Activated CD8-positive, alpha-beta memory T cell treated with anti-CD3 and anti-CD28 coated beads, Interleukin-2, amount 10 ng/mL, durations not matched to agents 7 days and 5 days (primary cell): ENCODE measurements at regions not wholly inside any gene's neighbourhood (a gene's known extent, or its start where the extent isn't known, plus 50 kb on each side); places are given as distances from the start of the nearest gene placed in this dataset.

Source experiments
- ATAC-seq: fragments of 150-1000 bp; cut with Tn5 transposase; one replicate; pipeline ENCODE4 v1.10.0; 2021; ENCODE audit warnings: moderate library complexity
- CTCF ChIA-PET: fragments of 350-600 bp; sonication (Branson Sonifier 250); formaldehyde crosslinking; loops from one replicate; lab custom pipeline; 2021; ENCODE audit warnings: antibody characterized with exemption; lab: Charles Lee
- DNase-seq: peaks from one replicate; pipeline ENCODE4 v3.0.0-alpha.2; 2020
- H3K27ac Mint-ChIP-seq: one replicate; pipeline ENCODE4 v1.8.0; 2021; ENCODE audit warnings: mild to moderate bottlenecking, mixed read lengths
- H3K27me3 Mint-ChIP-seq: one replicate; pipeline ENCODE4 v1.8.0; 2021; ENCODE audit warnings: mixed read lengths
- H3K36me3 Mint-ChIP-seq: one replicate; pipeline ENCODE4 v1.8.0; 2021; ENCODE audit warnings: mild to moderate bottlenecking, mixed read lengths
- H3K4me1 Mint-ChIP-seq: one replicate; pipeline ENCODE4 v1.8.0; 2021; ENCODE audit warnings: mixed read lengths
- H3K4me3 Mint-ChIP-seq: one replicate; pipeline ENCODE4 v1.8.0; 2021; ENCODE audit warnings: mild to moderate bottlenecking, moderate library complexity, mixed read lengths
- H3K9me3 Mint-ChIP-seq: one replicate; pipeline ENCODE4 v1.8.0; 2022; ENCODE audit warnings: low read depth, mixed read lengths

DNA sequence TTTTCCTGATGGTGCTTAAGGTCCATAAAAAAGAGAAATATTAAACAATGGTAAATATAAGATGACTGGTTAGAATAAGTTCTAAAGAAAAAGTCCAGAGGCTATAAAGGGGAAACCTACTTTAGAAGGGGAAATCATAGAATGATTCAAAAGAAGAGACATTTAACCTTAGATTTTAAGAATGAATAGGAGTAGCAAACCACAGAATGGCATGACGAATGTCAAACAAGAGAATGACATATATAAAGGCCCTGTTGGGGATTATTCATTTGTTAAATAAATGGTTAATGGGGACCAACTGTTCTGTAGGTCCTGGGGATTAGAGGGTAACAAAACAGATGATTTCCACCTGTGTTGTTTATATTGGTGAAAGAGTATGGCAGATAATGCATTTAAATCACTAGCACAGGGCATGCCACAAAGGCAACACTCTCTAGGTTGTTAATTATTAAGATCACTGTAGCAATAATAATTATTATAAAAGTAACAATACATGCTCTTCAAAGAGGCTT lies 495.2 kb upstream of the GRIA1 start:
- CTCF ChIA-PET, result no interaction called here

DNA sequence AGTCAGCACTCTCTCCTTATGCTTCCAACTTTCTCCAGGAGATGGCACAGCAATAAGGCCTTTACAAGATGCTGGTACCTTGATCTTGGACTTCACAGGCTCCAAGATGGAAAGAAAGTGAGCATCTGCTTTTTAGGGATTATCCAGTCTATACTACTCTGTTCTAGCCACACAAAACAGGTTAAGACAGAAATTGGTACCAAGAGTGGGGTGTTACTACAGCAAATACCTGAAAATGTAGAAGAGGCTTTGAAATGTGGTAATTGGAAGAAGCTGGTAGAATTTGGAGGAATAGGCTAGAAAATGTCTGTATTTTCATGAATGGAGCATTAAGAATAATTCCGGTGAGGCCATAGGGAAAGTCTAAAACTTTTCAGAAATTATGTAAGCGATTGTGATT lies 484.8 kb upstream of the GRIA1 start:
- Mint-ChIP-seq H3K27me3 (no peaks in the 10 kb centered on the region), H3K4me1 (no peaks in the 10 kb centered on the region), H3K4me3 (no peak overlapping the region), H3K36me3 (no peaks in the 10 kb centered on the region), H3K9me3 (peaks cover 3% of the 10 kb centered on the region), H3K27ac (no peak overlapping the region)
- DNase-seq (no peak), ATAC-seq (no peak)
- CTCF ChIA-PET, result no interaction called here

More for the DNA sequence above, 495.2 kb upstream of the GRIA1 start:
- ATAC-seq (no peak), DNase-seq (no peak)
- H3K4me1 Mint-ChIP-seq, result no peaks in the 10 kb centered on the region
- no peaks in the 10 kb centered on the region for H3K36me3 Mint-ChIP-seq
- H3K27ac Mint-ChIP-seq, result no peak overlapping the region
- H3K9me3 Mint-ChIP-seq, result peaks cover 2% of the 10 kb centered on the region
- no peaks in the 10 kb centered on the region for H3K27me3 Mint-ChIP-seq
- no peak overlapping the region for H3K4me3 Mint-ChIP-seq

DNA sequence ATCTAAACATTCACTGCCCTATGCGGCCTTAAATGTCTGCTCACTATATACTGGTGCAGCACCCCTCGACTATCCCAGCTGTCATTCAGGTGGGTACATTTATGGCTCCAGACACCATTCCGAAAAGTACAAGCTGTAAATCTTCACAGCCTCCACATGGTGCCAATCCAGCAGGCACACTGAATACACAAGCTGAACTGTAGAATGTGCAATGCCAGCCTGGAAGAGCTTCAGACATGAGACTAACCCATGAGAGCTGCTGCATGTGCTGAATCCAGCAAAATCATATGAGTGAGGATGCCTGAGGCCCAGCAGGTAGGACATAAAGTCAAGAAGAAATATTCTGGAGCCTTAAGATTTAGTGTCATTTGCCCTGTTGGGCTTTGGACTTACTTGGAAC lies 483.8 kb upstream of the GRIA1 start:
- Mint-ChIP-seq H3K9me3 (peaks cover 2% of the 10 kb centered on the region), H3K36me3 (no peaks in the 10 kb centered on the region), H3K4me1 (no peaks in the 10 kb centered on the region)

DNA sequence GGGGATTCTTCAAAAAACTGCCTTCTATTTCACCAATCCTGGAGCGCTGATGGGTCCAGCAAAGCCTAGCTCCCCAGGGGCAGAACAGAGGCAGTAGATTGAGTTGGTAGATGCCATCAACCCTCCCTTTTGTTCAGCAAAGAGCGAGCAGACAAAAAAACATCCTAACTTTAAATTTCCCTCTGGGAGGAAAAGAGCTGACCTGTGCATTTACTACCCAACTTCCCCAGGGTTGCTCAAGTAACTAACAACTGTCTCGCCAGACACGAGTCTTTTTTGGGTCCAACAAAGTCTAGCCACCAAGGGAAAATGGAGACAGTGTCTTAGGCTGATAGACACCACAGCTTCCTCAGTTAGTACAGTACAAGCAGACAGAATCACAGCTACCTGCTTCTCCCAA lies 476.3 kb upstream of the GRIA1 start:
- no peaks in the 10 kb centered on the region for H3K27me3 Mint-ChIP-seq
- ATAC-seq, result no peak
- no peak overlapping the region for H3K4me3 Mint-ChIP-seq
- DNase-seq, result no peak
- H3K4me1 Mint-ChIP-seq, result no peaks in the 10 kb centered on the region
- no peaks in the 10 kb centered on the region for H3K36me3 Mint-ChIP-seq
- CTCF ChIA-PET, result no interaction called here
- H3K9me3 Mint-ChIP-seq, result peaks cover 2% of the 10 kb centered on the region
- H3K27ac Mint-ChIP-seq, result no peak overlapping the region

More for the DNA sequence above, 483.8 kb upstream of the GRIA1 start:
- DNase-seq, result no peak
- no peaks in the 10 kb centered on the region for H3K27me3 Mint-ChIP-seq
- no peak for ATAC-seq
- no peak overlapping the region for H3K4me3 Mint-ChIP-seq
- CTCF ChIA-PET, result no interaction called here
- H3K27ac Mint-ChIP-seq, result no peak overlapping the region

DNA sequence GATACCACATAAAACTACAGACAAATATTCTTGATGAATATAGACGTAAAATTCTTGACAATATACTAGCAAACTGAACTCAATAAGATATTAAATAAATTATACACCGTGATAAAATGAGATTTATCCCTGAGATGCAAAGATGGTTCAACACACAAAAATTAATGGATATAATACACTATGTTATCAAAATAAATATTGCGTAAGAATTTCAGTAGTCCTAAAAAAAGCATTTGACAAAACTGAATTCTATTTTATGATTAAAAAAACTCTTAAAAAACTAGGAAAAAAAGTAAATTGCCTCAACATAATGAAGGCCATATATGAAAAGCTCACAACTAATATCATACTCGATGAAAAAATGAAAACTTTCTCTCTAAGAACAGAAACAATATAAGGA lies 472.3 kb upstream of the GRIA1 start:
- H3K36me3 Mint-ChIP-seq, result no peaks in the 10 kb centered on the region
- no peaks in the 10 kb centered on the region for H3K27me3 Mint-ChIP-seq
- H3K9me3 Mint-ChIP-seq, result peaks cover 5% of the 10 kb centered on the region
- CTCF ChIA-PET, result no interaction called here
- no peak for DNase-seq
- ATAC-seq, result no peak
- no peaks in the 10 kb centered on the region for H3K4me1 Mint-ChIP-seq
- no peak overlapping the region for H3K27ac Mint-ChIP-seq
- H3K4me3 Mint-ChIP-seq, result no peak overlapping the region

DNA sequence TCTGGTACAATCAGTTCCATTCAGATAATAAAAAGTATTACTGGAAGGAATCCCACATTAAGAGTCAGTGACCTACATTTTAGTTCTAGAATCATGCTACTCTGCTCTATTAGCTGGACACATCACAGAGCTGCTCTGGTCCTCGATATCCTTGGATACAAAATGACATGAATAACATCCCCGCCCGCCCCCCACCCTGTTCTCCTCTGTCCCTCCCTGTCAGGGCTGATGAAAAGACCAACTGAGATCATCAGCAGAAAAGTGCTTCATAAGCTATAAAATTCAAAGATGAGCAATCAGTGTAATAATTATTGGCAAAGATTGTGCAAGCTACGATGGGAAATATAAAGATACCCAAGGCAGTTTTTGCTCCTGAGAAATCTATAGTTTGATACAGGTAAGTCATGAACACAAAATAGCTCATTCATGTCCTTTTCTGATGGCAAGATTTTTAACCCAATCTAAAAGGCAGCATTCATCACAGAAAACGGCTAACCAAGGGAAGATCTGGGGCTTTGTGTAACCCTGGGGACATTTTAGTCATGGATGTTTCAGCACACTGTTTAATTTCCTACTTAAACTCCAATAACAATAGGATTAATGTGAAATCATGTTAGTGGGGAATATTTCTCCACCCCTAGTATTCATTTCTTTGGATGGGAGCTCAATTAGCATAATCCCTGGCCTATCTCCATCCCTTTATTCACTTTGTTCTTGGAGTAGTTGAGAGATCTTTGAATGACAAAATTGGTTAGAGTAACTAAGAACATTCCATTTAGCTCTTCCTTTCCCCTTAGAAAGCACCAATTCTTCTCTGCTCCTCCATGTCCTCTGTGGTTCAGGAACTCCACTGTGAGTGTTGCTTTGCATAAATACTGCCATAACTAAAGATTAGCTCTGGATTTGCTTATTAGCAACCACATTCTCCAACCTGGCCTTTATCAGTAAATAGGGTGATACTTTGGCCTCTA lies 459.4 kb upstream of the GRIA1 start:
- ATAC-seq, result no peak
- CTCF ChIA-PET, result no interaction called here
- no peaks in the 10 kb centered on the region for H3K4me1 Mint-ChIP-seq

DNA sequence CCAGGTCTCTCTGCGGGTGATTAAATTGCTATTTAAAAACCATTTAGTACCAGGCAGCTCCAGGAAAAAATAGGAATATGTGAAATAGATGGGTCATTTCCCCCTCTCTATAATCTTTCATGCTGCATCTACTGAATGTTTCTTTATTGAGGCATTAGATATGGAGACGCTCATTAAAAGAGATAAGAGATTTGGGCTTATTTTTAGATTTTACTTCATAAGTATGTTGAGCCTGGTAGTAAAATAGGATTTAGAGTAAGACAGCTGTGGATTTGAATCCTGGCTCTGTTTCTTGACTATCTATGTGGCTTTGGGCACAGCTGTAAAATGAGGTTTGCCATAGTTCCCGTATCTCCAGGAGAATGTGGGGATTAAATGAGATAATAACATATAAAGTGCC lies 451.0 kb upstream of the GRIA1 start:
- Mint-ChIP-seq H3K27me3 (no peaks in the 10 kb centered on the region), H3K4me1 (no peaks in the 10 kb centered on the region), H3K9me3 (peaks cover 7% of the 10 kb centered on the region), H3K4me3 (no peak overlapping the region), H3K27ac (no peak overlapping the region), H3K36me3 (no peaks in the 10 kb centered on the region)
- ATAC-seq (no peak), DNase-seq (no peak)
- CTCF ChIA-PET, result no interaction called here

More for the DNA sequence above, 459.4 kb upstream of the GRIA1 start:
- Mint-ChIP-seq H3K36me3 (no peaks in the 10 kb centered on the region), H3K9me3 (peaks cover 4% of the 10 kb centered on the region), H3K27ac (no peak overlapping the region), H3K4me3 (no peak overlapping the region), H3K27me3 (no peaks in the 10 kb centered on the region)
- DNase-seq, result no peak

DNA sequence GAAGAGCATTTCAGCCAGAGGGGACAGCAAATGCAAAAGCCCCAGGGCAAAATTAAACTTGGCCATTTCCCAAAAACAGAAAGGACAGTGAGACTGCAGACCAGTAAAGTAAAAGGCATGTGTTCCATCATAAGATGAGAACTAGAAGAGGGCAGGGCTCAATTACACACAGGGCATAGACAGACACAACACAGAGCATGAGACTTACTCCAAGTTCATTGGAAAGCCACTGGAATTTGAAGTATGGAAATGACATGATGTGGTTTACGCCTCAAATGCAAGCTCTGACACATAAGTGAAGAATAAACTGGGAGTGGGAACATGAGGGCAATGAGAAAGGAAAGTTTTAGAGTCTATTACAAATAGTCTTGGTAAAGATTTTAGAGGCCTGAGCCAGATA lies 446.6 kb upstream of the GRIA1 start:
- no peak for DNase-seq
- Mint-ChIP-seq H3K9me3 (peaks cover 7% of the 10 kb centered on the region), H3K36me3 (no peaks in the 10 kb centered on the region), H3K27ac (no peak overlapping the region), H3K4me1 (no peaks in the 10 kb centered on the region), H3K27me3 (no peaks in the 10 kb centered on the region), H3K4me3 (no peak overlapping the region)
- CTCF ChIA-PET, result no interaction called here
- ATAC-seq, result no peak

DNA sequence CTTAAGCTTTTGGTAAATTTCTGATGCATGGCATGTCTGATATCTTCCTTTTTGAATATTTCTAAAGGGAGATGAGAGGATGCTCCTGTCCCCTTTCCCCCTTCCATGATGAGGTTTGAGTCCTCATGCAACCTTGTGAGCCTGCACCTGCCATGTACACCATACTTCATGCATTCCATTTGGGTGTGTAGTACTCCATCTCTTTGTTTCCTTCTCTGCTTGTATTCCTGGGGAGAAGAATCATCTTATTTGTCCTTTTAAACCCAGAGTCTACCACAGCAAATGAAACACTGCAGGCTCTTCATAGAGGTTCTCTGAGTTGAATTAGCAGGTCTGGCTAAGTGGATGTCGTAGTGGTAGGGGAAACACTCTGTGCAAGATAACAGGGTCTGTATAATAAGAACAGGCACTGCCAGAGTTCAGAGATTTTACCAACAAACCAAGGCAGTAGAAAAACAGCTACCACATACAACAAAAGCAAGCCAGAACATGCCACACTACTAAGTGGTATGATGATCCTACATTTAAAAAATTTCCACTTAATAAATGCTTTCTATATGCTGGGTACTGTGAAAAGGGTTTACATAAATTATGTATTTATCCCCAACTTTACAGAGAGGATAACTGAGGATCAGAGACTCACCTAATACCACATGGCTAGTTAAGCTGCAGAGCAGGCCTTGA lies 439.8 kb upstream of the GRIA1 start:
- H3K27me3 Mint-ChIP-seq, result no peaks in the 10 kb centered on the region
- CTCF ChIA-PET, result no interaction called here
- no peaks in the 10 kb centered on the region for H3K36me3 Mint-ChIP-seq
- no peak overlapping the region for H3K4me3 Mint-ChIP-seq
- H3K27ac Mint-ChIP-seq, result no peak overlapping the region
- no peaks in the 10 kb centered on the region for H3K4me1 Mint-ChIP-seq
- peaks cover 2% of the 10 kb centered on the region for H3K9me3 Mint-ChIP-seq
- ATAC-seq (no peak), DNase-seq (no peak)

DNA sequence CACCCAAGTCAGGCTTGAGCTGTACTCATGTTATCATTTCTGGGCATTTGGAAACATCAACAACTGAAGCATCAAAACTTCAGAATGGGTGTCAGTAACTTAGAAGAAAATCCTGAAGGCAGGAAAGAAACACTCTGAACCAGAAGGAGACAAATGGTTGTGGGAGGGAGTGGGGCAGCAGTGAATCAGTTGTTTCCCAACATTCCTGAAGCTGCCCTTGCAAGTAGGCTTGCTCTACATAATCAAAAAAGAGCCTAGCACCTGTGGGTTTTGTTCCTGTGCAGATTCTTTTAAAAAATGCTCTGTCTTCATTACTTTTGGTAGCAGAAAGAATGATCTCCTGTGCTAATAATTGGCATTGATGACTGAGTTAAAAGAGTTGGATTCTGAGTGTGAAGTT lies 424.2 kb upstream of the GRIA1 start:
- CTCF ChIA-PET, result no interaction called here
- no peak overlapping the region for H3K27ac Mint-ChIP-seq
- DNase-seq (no peak), ATAC-seq (no peak)
- H3K36me3 Mint-ChIP-seq, result no peaks in the 10 kb centered on the region
- H3K9me3 Mint-ChIP-seq, result peaks cover 4% of the 10 kb centered on the region
- H3K27me3 Mint-ChIP-seq, result no peaks in the 10 kb centered on the region
- H3K4me3 Mint-ChIP-seq, result no peak overlapping the region
- no peaks in the 10 kb centered on the region for H3K4me1 Mint-ChIP-seq

DNA sequence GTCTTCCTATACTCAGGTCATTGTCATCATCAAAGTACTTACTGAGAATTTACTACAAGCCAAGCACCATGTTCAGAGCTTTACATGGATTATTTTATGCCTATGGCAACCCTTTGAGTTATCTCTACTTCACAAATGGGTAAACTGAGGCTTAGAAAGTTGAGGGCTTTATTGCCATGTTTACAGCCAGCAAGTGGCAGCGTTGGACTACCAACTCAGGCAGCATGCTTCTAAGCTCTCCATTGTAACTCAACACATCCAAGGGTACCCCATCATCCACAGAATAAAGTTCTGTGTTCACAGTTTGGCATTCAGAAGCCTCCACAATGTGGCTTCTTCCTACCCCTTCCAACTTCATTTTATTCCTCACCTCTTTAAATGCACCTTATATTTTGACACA lies 422.6 kb upstream of the GRIA1 start:
- H3K9me3 Mint-ChIP-seq, result peaks cover 4% of the 10 kb centered on the region
- no peaks in the 10 kb centered on the region for H3K27me3 Mint-ChIP-seq
- DNase-seq (no peak), ATAC-seq (no peak)
- H3K4me1 Mint-ChIP-seq, result no peaks in the 10 kb centered on the region
- no peak overlapping the region for H3K27ac Mint-ChIP-seq
- no peaks in the 10 kb centered on the region for H3K36me3 Mint-ChIP-seq
- H3K4me3 Mint-ChIP-seq, result no peak overlapping the region
- CTCF ChIA-PET, result no interaction called here

DNA sequence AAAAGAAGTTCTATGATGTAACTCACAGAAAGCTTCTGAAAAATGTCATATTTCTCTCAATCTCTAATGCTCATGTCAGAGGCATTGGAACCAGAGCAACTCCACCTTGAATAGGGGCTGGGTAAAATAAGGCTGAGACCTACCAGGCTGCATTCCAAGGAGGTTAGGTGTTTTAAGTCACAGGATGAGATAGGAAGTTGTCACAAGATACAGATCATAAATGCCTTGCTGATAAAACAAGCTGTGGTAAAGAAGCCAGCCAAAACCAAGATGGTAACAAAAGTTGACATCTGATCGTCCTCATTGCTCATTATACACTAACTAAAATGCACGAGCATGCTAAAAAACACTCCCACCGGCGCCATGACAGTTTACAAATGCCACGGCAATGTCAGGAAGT lies 411.1 kb upstream of the GRIA1 start:
- no peaks in the 10 kb centered on the region for H3K27me3 Mint-ChIP-seq

DNA sequence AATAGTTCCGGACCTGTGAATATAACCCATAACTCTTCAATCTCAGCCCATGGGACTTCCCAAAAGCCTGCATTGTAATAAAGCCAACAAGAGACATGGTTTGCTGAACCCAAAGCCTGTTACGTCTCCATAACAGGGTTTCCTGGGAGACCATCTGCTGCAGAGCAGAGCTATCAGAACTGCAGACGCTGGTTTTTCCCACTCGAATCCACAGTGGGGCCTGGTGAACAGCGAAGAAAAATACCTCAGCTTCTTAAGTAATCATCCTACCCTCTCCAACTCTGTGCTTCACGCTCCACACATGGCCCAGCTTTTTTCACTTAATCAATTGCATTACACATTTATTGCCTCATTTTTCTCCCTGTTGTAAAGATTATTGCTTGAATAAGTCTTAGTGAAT lies 409.5 kb upstream of the GRIA1 start:
- Mint-ChIP-seq H3K9me3 (peaks cover 11% of the 10 kb centered on the region), H3K4me1 (no peaks in the 10 kb centered on the region), H3K4me3 (no peak overlapping the region), H3K27me3 (no peaks in the 10 kb centered on the region), H3K27ac (no peak overlapping the region), H3K36me3 (no peaks in the 10 kb centered on the region)
- ATAC-seq (no peak), DNase-seq (no peak)
- CTCF ChIA-PET, result no interaction called here

More for the DNA sequence above, 411.1 kb upstream of the GRIA1 start:
- Mint-ChIP-seq H3K9me3 (peaks cover 11% of the 10 kb centered on the region), H3K36me3 (no peaks in the 10 kb centered on the region), H3K4me1 (no peaks in the 10 kb centered on the region), H3K27ac (no peak overlapping the region), H3K4me3 (no peak overlapping the region)
- CTCF ChIA-PET, result no interaction called here
- no peak for ATAC-seq
- DNase-seq, result no peak

DNA sequence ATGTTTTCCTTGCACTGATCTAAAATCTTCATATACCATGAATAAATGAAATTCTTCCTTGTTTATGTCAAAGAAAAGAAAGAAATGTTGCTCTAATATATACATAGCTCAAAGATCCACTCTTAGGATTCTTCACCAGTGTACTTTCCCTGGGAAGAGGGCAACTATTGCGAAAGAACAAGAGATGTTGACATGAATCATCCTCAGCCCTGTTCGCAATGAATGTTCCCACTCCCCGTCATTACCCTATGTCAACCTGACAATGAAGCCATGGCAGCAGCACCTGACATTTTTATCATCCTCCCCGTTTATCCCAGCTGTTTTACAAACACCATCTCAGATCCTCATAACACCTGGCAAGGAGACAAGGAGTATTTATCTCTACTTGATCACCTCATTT lies 409.1 kb upstream of the GRIA1 start:
- CTCF ChIA-PET, result no interaction called here
- Mint-ChIP-seq H3K36me3 (no peaks in the 10 kb centered on the region), H3K9me3 (peaks cover 11% of the 10 kb centered on the region), H3K4me1 (no peaks in the 10 kb centered on the region), H3K4me3 (no peak overlapping the region), H3K27ac (no peak overlapping the region), H3K27me3 (no peaks in the 10 kb centered on the region)
- DNase-seq (no peak), ATAC-seq (no peak)
